Loucy (cell line): ENCODE measurements at regions not wholly inside any gene's neighbourhood (a gene's known extent, or its start where the extent isn't known, plus 50 kb on each side); places are given as distances from the start of the nearest gene placed in this dataset.

Experiments used
- H2AFZ ChIP-seq: fragments of 200-600 bp; sonication (generic); 2 replicates; pipeline ENCODE4 v1.6.0; 2016; ENCODE audit warnings: antibody characterized with exemption, mild to moderate bottlenecking, low read length, moderate library complexity
- H3F3A ChIP-seq: fragments of 200-600 bp; 2 replicates; pipeline ENCODE4 v1.6.0; 2016; ENCODE audit warnings: antibody characterized with exemption, low read depth, mild to moderate bottlenecking
- H3K27me3 ChIP-seq: fragments of 200-600 bp; sonication (generic); 2 replicates; pipeline ENCODE4 v1.6.1; 2014; ENCODE audit warnings: low read length, mild to moderate bottlenecking; ENCODE audit not compliant: insufficient read depth, poor library complexity, severe bottlenecking
- H3K36me3 ChIP-seq: fragments of 200-600 bp; sonication (generic); 2 replicates; pipeline ENCODE4 v1.6.1; 2016; ENCODE audit warnings: low read length; ENCODE audit not compliant: insufficient read depth
- H3K4me1 ChIP-seq: fragments of 200-600 bp; sonication (generic); 2 replicates; pipeline ENCODE4 v1.5.1; 2014; ENCODE audit warnings: low read length, mild to moderate bottlenecking; ENCODE audit not compliant: insufficient read depth, poor library complexity, severe bottlenecking
- H3K4me2 ChIP-seq: fragments of 200-600 bp; sonication (generic); 2 replicates; pipeline ENCODE4 v1.6.0; 2014; ENCODE audit warnings: antibody characterized with exemption, low read length, low read depth, mild to moderate bottlenecking; ENCODE audit not compliant: poor library complexity, severe bottlenecking
- H3K4me3 ChIP-seq: fragments of 200-600 bp; sonication (generic); 2 replicates; pipeline ENCODE4 v1.5.1; 2014; ENCODE audit warnings: low read length, mild to moderate bottlenecking, mixed read lengths; ENCODE audit not compliant: poor library complexity, severe bottlenecking
- H3K79me2 ChIP-seq: fragments of 200-600 bp; sonication (generic); 2 replicates; pipeline ENCODE4 v1.6.1; 2014; ENCODE audit warnings: low read length; ENCODE audit not compliant: insufficient read depth
- H3K9ac ChIP-seq: fragments of 200-600 bp; sonication (generic); 2 replicates; pipeline ENCODE4 v1.6.0; 2014; ENCODE audit warnings: mild to moderate bottlenecking, low read depth, low read length, moderate library complexity; ENCODE audit not compliant: poor library complexity, severe bottlenecking
- H3K9me2 ChIP-seq: fragments of 200-600 bp; sonication (generic); replicated peaks from 2 replicates; pipeline ENCODE4 v1.6.1; 2016; ENCODE audit warnings: low read depth, low read length, mixed read lengths
- H3K9me3 ChIP-seq: fragments of 200-600 bp; sonication (generic); 2 replicates; pipeline ENCODE4 v1.6.1; 2014; ENCODE audit warnings: mild to moderate bottlenecking, antibody characterized with exemption, low read length, low read depth; ENCODE audit not compliant: insufficient read depth
- H4K20me1 ChIP-seq: fragments of 200-600 bp; sonication (generic); 2 replicates; pipeline ENCODE4 v1.6.0; 2014; ENCODE audit warnings: antibody characterized with exemption, low read length, mild to moderate bottlenecking; ENCODE audit not compliant: insufficient read depth, poor library complexity, severe bottlenecking
- EZH2phosphoT487 ChIP-seq: fragments of 200-600 bp; IDR thresholded peaks from 2 replicates; pipeline ENCODE4 v1.6.1; 2018; ENCODE audit warnings: antibody characterized with exemption, mild to moderate bottlenecking, moderate library complexity, borderline replicate concordance
- TF ChIP-seq, protein P1 (sequence below): fragments of 200-600 bp; sonication (generic); conservative IDR thresholded peaks from 2 replicates; pipeline ENCODE4 v1.5.1; 2014; ENCODE audit warnings: mild to moderate bottlenecking, antibody characterized with exemption, low read length

DNA sequence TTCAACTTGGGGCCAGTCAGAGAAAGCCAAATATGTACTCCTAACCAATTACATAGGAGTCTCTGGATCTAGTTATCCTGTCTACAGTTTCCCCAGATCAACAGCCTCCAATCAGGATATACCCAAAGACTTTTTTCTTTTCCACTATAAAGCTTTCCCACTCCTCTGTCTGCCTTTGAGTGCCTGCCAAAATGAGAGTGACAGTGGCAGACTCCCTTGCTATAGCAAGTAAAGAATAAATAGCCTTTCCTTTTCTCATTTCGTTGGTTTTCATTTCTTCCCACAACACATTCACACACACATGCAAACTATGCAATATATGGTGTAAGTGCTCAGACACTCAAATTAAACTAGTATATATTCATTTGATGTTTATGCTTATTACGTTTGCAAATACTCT is 302.4 kb upstream of the TACR3 start:
- H3K9me2 ChIP-seq: no peaks in the 10 kb centered on the region
- H3K4me3 ChIP-seq: no peak overlapping the region
- no peaks in the 10 kb centered on the region for H3K4me1 ChIP-seq
- H3K27me3 ChIP-seq: no peaks in the 10 kb centered on the region
- no peak for TF ChIP-seq EZH2phosphoT487
- TF ChIP-seq, protein P1, sequence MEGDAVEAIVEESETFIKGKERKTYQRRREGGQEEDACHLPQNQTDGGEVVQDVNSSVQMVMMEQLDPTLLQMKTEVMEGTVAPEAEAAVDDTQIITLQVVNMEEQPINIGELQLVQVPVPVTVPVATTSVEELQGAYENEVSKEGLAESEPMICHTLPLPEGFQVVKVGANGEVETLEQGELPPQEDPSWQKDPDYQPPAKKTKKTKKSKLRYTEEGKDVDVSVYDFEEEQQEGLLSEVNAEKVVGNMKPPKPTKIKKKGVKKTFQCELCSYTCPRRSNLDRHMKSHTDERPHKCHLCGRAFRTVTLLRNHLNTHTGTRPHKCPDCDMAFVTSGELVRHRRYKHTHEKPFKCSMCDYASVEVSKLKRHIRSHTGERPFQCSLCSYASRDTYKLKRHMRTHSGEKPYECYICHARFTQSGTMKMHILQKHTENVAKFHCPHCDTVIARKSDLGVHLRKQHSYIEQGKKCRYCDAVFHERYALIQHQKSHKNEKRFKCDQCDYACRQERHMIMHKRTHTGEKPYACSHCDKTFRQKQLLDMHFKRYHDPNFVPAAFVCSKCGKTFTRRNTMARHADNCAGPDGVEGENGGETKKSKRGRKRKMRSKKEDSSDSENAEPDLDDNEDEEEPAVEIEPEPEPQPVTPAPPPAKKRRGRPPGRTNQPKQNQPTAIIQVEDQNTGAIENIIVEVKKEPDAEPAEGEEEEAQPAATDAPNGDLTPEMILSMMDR: no peak
- H3K4me2 ChIP-seq: no peak overlapping the region
- H3K9ac ChIP-seq: no peak overlapping the region
- no peaks in the 10 kb centered on the region for H3K9me3 ChIP-seq
- H3F3A ChIP-seq: no peaks in the 10 kb centered on the region
- no peak overlapping the region for H2AFZ ChIP-seq
- H4K20me1 ChIP-seq: no peaks in the 10 kb centered on the region
- no peaks in the 10 kb centered on the region for H3K79me2 ChIP-seq
- H3K36me3 ChIP-seq: no peaks in the 10 kb centered on the region

GRCh38 chr4:104020641-104021040 is 300.9 kb upstream of the TACR3 start:
- Histone ChIP-seq H3K9me3 (no peaks in the 10 kb centered on the region), H2AFZ (no peak overlapping the region), H3K4me1 (no peaks in the 10 kb centered on the region), H3K9me2 (no peaks in the 10 kb centered on the region), H3K27me3 (no peaks in the 10 kb centered on the region), H3K9ac (no peak overlapping the region), H3K4me2 (no peak overlapping the region), H3K36me3 (no peaks in the 10 kb centered on the region), H4K20me1 (no peaks in the 10 kb centered on the region), H3K79me2 (no peaks in the 10 kb centered on the region), H3K4me3 (no peak overlapping the region), H3F3A (no peaks in the 10 kb centered on the region)
- TF ChIP-seq EZH2phosphoT487: no peak
- TF ChIP-seq, protein P1: no peak

DNA sequence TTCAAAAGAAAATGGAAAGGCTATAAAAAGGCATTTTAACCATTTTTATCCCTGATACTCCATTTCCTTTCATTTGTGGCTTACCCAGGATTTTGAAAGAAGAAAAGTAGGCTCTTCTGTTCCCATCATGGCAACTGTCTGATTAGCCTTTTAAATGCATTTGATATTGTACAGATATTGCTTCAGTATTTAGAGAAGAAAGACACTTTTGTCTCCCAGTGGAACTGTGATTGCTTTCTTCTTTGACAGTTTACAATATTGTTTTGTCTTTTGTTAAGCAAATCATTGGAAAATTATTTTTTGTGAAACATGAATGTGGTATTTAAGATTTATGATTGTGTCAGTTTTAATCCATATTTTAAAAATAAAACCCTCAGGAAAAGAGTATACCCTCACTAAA is 297.4 kb upstream of the TACR3 start:
- Histone ChIP-seq H3K4me2 (no peak overlapping the region), H2AFZ (no peak overlapping the region), H3K36me3 (no peaks in the 10 kb centered on the region), H3K4me1 (no peaks in the 10 kb centered on the region), H3K9me3 (no peaks in the 10 kb centered on the region), H3K79me2 (no peaks in the 10 kb centered on the region), H3K27me3 (no peaks in the 10 kb centered on the region), H3K4me3 (no peak overlapping the region), H3K9ac (no peak overlapping the region), H3K9me2 (no peaks in the 10 kb centered on the region), H3F3A (no peaks in the 10 kb centered on the region), H4K20me1 (no peaks in the 10 kb centered on the region)
- TF ChIP-seq, protein P1: no peak
- no peak for TF ChIP-seq EZH2phosphoT487
